ENCODE measurements at regions not wholly inside any gene's neighbourhood (a gene's known extent, or its start where the extent isn't known, plus 50 kb on each side); places are given as distances from the start of the nearest gene placed in this dataset.

DNA sequence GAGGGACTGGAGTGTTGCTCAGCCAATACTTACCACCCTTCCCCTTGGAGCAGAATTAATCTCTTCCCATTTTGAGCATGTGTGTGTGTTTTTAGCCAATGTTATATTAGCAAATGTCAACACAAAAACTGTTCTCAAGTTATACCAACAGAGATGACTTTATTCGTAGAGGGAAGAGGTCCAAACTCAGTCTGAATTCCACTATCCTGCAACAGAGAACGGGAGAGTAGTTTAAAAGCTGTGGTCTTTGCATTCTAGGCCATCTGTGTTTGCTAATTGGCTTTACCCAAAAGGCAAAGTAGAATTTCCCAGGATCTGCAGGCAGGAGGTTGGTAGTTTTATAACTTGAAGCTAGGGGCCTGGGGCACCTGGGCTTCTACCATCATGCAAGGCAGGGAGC lies 847.9 kb upstream of the TMEM132C start:
- Histone ChIP-seq H2BK15ac (ENCODE audit: low read length) (no peak overlapping the region), H3K79me1 (ENCODE audit: low read depth, low read length) (no peaks in the 10 kb centered on the region), H3K9ac (replicated peaks in 1 of 4; ENCODE audit: extremely low read depth in 1 of 4, low read depth in 3 of 4, low read length in 3 of 4) (no peak overlapping the region), H3K14ac (ENCODE audit: insufficient read length) (no peak overlapping the region), H3K4me1 (replicated peaks in 1 of 4; ENCODE audit: control insufficient read depth in 3 of 4, insufficient read depth in 4 of 4, low read length in 3 of 4) (peaks cover 0 to 6% (median 3%) of the 10 kb centered on the region in 4 experiments; a peak in 2 of 7 replicates), H2BK120ac (replicated peaks; ENCODE audit: low read depth, low read length) (no peak overlapping the region), H2BK5ac (ENCODE audit: low read depth, low read length) (no peak overlapping the region), H3K9me3 (ENCODE audit: insufficient read depth in 2 of 2, low read depth in 1 of 2, low read length in 1 of 2) (no peaks in the 10 kb centered on the region), H2AFZ (ENCODE audit: low read length) (no peak overlapping the region), H3K4me2 (ENCODE audit: insufficient read depth in 1 of 2, low read depth in 2 of 2, low read length in 2 of 2) (no peak overlapping the region), H2BK12ac (ENCODE audit: low read depth, low read length) (no peak overlapping the region), H4K8ac (ENCODE audit: extremely low read depth, insufficient read depth, low read length) (no peak overlapping the region), H3K23ac (ENCODE audit: insufficient read length) (no peak overlapping the region), H3K36me3 (ENCODE audit: control insufficient read depth in 2 of 4, insufficient read depth in 4 of 4, low read length in 3 of 4) (no peaks in the 10 kb centered on the region), H4K20me1 (replicated peaks in 1 of 2; ENCODE audit: control insufficient read depth in 1 of 2, insufficient read depth in 2 of 2, low read length in 2 of 2) (no peaks in the 10 kb centered on the region), H3K4me3 (ENCODE audit: extremely low read depth in 1 of 4, insufficient read depth in 2 of 4, low read depth in 3 of 4, low read length in 4 of 4) (no peak overlapping the region), H3K79me2 (ENCODE audit: control insufficient read depth in 1 of 2, insufficient read depth in 2 of 2, low read length in 2 of 2) (no peaks in the 10 kb centered on the region), H4K91ac (replicated peaks; ENCODE audit: insufficient read length, low read length) (no peak overlapping the region), H3K56ac (replicated peaks; ENCODE audit: insufficient read length, low read depth, low read length) (no peak overlapping the region), H3K27me3 (replicated peaks in 1 of 4; ENCODE audit: control insufficient read depth in 3 of 4, extremely low read depth in 1 of 4, insufficient read depth in 3 of 4, low read length in 3 of 4) (no peaks in the 10 kb centered on the region; a peak in 1 of 7 replicates), H2AK5ac (ENCODE audit: low read depth, low read length) (no peak overlapping the region), H3K4ac (replicated peaks; ENCODE audit: insufficient read length, low read depth, low read length) (no peak overlapping the region), H2BK20ac (ENCODE audit: low read length) (no peak overlapping the region), H3K23me2 (ENCODE audit: low read depth, low read length) (no peaks in the 10 kb centered on the region), H3K18ac (ENCODE audit: extremely low read depth, low read length) (no peak overlapping the region), H4K5ac (ENCODE audit: insufficient read length, low read depth, low read length) (no peak overlapping the region), H3K27ac (ENCODE audit: low read depth, low read length) (no peak overlapping the region; the same call in 1 of the 2 replicates)
- no peak for FAIRE-seq
- no peak for DNase-seq (ENCODE audit: low read depth in 1 of 2, low spot score in 2 of 2)
- 83% methylated on average over 2 of the region's 2 CpGs; no CpG with 5 or more reads in 1 of the 2 experiments for WGBS, 2 experiments (ENCODE audit: extremely low coverage in 1 of 2, insufficient coverage in 1 of 2, insufficient read length in 1 of 2, insufficient replicate concordance in 2 of 2, low coverage in 1 of 2, low lambda C conversion rate in 2 of 2, missing lambda C conversion rate in 1 of 2)
- POLR2A ChIA-PET (ENCODE audit: partially characterized antibody) = interaction anchor here (0.6 kb wide), 1 partner anchor 12 kb away, joined by 3 read pairs; no protein-coding TSS in a partner anchor
- TF ChIP-seq SP1 (IDR thresholded peaks at IDR 0.05; ENCODE audit: low read depth, low read length) = no peak
- no peak for TF ChIP-seq HDAC2 (IDR thresholded peaks at IDR 0.05; ENCODE audit: borderline replicate concordance in 1 of 2, low read depth in 2 of 2, low read length in 2 of 2)
- no peak for TF ChIP-seq TCF12 (IDR thresholded peaks at IDR 0.05; ENCODE audit: low read depth, low read length)
- TF ChIP-seq, protein P1, sequence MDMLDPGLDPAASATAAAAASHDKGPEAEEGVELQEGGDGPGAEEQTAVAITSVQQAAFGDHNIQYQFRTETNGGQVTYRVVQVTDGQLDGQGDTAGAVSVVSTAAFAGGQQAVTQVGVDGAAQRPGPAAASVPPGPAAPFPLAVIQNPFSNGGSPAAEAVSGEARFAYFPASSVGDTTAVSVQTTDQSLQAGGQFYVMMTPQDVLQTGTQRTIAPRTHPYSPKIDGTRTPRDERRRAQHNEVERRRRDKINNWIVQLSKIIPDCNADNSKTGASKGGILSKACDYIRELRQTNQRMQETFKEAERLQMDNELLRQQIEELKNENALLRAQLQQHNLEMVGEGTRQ (IDR thresholded peaks at IDR 0.05; ENCODE audit: low read length) = no peak
- TF ChIP-seq POU5F1 (IDR thresholded peaks at IDR 0.05; ENCODE audit: low read depth, low read length) = no peak
- TF ChIP-seq JUND (IDR thresholded peaks at IDR 0.05; ENCODE audit: low read length) = no peak
- no peak for TF ChIP-seq EP300 (IDR thresholded peaks at IDR 0.05; ENCODE audit: borderline replicate concordance in 1 of 2, low read depth in 2 of 2, low read length in 2 of 2)
- TF ChIP-seq SIN3A (conservative IDR thresholded peaks at IDR 0.05 in 1 of 2, IDR thresholded peaks at IDR 0.05 in 1 of 2; ENCODE audit: low read depth in 1 of 2, low read length in 2 of 2) = no peak
- TF ChIP-seq SP4 (IDR thresholded peaks at IDR 0.05; ENCODE audit: low read length) = no peak
- CTCF ChIA-PET (ENCODE audit: partially characterized antibody) = interaction anchor here (1.2 to 1.4 kb wide), 2 partner anchors 12 to 258 kb away, joined by 3 to 4 read pairs; no protein-coding TSS in a partner anchor
